ENCODE measurements at regions not wholly inside any gene's neighbourhood (a gene's known extent, or its start where the extent isn't known, plus 50 kb on each side); places are given as distances from the start of the nearest gene placed in this dataset.

DNA sequence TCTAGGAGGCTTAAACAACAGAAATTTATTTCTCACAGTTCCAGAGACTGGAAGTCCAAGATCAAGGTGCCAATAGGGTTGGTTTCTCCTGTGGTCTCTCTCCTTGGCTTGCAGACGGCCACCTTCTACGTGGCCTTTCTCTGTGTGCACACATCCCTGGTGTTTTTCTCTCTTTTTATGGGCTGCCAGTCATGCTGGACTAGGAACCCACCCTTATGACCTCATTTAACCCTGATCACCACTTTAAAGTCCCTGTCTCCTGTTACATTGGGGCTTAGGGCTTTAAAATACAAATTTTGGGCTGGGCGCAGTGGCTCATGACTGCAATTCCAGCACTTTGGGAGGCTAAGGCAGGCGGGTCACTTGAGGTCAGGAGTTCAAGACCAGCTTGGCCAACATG is 157.1 kb downstream of the TLE1 start:
- DNase-seq (ENCODE audit: low read depth in 2 of 2), result no peak

DNA sequence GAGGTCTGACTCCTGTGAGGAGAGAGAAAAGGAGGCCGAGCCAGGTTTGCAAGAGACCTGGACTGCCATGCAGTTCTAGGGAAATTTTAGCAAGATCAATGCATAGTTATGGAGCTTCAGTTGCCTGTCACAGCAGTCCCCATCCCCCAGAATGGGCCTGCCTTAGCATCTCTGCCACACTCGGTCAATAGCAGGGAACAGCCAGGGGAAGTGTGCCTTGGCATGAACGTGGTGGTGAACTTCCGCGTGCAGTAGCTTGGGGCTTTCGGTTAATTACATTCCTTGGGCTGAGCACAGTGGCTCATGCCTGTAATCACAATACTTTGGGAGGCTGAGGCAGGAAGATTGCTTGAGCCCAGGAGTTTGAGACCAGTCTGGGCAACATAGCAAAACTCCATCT is 157.8 kb downstream of the TLE1 start:
- no peak for DNase-seq (ENCODE audit: low read depth in 2 of 2)

DNA sequence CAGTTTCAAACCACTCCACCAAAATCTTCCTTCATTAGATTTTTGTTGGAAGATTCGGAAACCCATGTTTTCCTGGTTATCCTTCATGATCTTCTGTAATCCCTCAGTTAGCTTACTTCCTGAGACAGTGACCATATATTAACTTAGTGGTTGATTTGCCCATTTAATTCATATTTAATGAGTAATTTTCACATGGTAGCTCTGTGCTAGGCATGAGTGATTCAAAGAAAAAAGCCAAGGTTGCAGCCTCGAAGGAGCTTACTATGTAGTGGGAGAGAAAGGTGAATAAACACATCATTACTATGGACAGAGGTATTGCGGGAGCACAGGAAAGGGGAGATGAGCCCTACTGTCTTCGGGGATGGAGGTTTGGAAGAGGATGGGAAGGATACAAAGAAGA is 158.5 kb downstream of the TLE1 start:
- DNase-seq (ENCODE audit: low read depth in 2 of 2), result no peak

DNA sequence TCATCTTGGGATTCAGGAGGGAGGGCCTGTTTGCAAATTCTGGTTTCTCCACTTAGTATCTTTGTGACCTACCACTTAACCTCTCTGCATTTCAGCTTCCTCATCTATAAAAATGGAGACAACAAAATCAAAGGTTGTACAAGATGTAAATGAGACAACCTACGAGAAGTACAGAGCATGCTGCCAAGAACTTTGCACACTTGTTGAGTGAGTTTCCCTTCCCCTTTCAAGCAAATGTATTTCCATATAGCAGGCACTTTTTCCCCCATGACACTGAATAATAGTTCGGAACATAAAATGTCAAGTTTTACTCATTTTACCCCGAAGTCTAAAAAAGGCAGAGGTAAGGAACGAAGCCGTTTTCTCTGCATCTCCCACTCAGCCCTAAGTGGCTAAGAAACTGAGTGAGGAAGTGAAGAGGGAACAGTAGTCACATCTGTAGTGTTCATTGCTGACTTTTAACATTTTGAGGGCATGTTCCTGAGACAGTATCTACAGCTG is 159.0 kb downstream of the TLE1 start:
- no peak for DNase-seq (ENCODE audit: low read depth in 2 of 2)

DNA sequence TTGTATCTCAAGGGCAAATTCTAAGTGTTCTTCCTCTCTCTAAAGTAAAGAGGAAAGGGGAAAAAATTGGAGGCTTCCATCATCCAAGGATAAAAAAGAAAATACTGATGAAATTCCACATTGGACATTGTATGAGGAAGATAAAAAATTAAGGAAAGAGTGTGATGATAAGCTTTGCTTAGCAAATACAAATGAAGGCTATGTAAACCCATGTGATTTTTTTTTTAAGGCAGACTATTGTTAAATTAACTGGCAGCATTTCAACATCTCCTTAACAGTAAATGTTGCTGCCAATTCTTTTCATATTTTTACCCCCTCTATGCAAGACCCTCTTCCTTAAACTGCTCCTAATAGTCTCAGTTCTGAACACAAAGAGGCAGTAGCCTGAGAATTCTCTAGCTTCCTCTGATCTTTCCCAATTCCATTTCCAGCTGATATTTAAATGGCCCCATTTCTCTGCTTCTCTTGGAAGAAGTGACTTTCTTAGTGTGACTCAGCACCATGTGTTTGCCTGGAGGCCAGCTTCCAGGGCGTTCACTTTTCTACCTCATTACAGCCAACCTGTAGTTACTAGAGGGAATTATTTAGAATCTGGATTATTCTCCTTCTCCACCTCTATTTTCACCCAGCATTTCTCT is 159.7 kb downstream of the TLE1 start:
- DNase-seq (ENCODE audit: low read depth in 2 of 2), result no peak

DNA sequence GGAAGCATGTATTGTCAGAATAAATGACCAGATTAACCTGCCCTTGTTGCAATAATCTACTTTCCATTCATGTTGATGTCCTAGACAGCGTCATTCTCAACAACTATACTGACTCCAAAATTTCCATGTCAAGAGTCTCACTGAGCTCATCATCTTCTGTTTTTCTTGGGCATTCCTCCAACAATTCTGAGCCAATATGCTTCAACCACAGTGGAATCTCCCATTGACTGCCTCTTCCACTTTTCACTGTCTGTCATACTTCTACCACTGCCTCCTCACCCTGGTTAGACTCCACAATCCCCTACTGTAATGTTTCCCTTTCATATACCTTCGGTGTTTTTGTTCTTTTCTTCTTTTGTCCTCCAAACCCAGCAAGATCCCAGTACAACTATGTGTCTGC is 162.8 kb downstream of the TLE1 start:
- no peak for DNase-seq (ENCODE audit: low read depth in 2 of 2)

GRCh38 chr9:81522716-81523551 is 166.4 kb downstream of the TLE1 start:
- DNase-seq (ENCODE audit: low read depth in 2 of 2), result no peak

- DNase-seq (ENCODE audit: low read depth in 2 of 2), result no peak
Observed at GRCh38 chr9:81521892-81522291, 167.5 kb downstream of the TLE1 start.

- no peak for DNase-seq (ENCODE audit: low read depth in 2 of 2)
Observed at GRCh38 chr9:81519816-81520495, 169.4 kb downstream of the TLE1 start.

DNA sequence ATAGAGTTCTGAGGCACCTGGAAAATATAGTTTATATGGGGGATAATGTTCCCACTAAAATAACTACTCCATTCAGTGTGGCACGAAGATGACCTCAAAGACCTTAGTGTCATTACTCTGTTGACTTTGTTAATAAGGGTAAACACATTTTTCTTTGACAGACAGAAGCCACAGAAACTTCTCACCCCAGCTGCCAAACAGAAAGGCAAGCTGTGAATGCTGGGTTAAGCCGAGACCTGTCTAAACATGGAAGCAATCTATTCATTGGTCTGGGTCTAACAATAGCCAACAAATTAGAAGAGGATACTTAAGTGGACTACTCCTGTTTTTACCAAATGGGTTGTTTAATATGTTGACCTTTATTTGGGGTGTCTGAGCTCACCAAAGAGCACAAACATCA is 171.4 kb downstream of the TLE1 start:
- no peak for DNase-seq (ENCODE audit: low read depth in 2 of 2)

GRCh38 chr9:81513059-81513458 is 176.3 kb downstream of the TLE1 start:
- no peak for DNase-seq (ENCODE audit: low read depth in 2 of 2)

GRCh38 chr9:81512641-81513040 is 176.7 kb downstream of the TLE1 start:
- no peak for DNase-seq (ENCODE audit: low read depth in 2 of 2)

DNA sequence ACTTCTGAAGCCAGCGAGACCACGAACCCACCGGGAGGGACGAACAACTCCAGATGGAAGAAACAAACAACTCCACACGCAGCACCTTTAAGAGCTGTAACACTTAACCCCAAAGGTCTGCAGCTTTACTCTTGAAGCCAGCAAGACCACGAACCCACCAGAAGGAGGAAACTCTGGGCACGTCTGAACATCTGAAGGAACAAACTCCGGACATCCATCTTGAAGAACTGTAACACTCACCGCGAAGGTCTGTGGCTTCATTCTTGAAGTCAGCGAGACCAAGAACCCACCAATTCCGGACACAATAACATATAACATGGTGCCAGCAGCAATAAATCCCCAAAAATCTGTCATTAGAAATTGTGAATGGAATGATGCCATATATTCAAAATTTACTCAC is 180.9 kb downstream of the TLE1 start:
- DNase-seq (ENCODE audit: low read depth in 2 of 2), result no peak

DNA sequence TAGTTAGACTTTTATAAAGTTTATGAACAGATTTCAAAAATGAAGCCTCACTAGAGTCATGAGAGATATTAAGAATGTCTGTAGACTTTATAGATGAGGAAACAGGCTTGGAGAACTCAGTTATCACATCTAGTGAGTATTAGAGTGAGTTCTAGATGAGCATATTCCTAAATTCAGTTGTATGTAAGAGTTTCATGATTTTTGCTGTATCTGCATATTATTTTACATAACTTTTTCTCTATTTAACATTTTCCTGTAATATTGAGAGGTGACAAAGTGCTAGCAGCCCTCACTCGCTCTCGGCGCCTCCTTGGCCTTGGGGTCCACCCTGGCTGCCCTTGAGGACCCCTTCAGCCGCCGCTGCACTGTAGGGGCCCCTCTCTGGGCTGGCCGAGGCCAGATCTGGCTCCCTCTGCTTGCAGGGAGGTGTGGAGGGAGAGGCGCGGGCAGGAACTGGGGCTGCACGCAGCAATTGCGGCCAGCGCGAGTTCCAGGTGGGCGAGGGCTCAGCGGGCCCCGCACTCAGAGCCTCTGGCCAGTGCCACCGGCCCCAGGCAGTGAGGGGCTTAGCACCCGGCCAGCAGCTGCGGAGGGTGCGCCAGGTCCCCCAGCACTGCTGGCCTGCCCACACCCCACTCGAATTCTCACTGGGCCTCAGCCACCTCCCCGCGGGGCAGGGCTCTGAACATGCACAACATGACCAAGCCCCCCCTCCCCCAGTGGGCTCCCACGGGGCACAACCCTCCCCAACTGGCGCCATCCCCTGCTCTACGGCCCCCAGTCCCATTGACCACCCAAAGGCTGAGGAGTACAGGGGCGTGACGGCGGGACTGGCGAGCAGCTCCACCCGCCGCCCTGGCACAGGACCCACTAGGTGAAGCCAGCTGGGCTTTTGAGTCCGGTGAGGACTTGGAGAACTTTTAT is 182.1 kb downstream of the TLE1 start:
- DNase-seq (ENCODE audit: low read depth in 2 of 2), result no peak

GRCh38 chr9:81499594-81499993 is 189.8 kb downstream of the TLE1 start:
- DNase-seq (ENCODE audit: low read depth in 2 of 2), result no peak

GRCh38 chr9:81499021-81499454 is 190.3 kb downstream of the TLE1 start:
- DNase-seq (ENCODE audit: low read depth in 2 of 2), result no peak

GRCh38 chr9:81498576-81498975 is 190.8 kb downstream of the TLE1 start:
- no peak for DNase-seq (ENCODE audit: low read depth in 2 of 2)

DNA sequence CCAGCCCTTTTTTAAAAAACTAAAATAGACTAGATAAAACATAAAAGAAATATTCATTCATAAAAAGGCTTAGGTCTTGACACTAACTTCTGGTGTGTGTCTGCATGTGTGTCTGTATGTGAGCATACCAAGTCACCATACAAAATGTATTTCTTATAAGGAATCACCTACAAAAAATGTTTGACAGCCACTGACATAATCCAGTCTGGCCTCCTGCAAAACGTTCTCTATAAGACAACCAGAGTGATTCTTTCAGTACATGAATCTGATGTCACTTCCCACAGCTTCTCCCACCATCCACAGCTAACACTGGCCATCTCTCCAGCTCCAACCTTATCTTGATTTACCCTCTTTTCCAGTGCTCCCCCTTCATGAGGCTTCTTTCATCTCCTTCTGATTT is 192.3 kb downstream of the TLE1 start:
- no peak for DNase-seq (ENCODE audit: low read depth in 2 of 2)

- no peak for DNase-seq (ENCODE audit: low read depth in 2 of 2)
Observed at GRCh38 chr9:81492710-81493447, 196.5 kb downstream of the TLE1 start.

DNA sequence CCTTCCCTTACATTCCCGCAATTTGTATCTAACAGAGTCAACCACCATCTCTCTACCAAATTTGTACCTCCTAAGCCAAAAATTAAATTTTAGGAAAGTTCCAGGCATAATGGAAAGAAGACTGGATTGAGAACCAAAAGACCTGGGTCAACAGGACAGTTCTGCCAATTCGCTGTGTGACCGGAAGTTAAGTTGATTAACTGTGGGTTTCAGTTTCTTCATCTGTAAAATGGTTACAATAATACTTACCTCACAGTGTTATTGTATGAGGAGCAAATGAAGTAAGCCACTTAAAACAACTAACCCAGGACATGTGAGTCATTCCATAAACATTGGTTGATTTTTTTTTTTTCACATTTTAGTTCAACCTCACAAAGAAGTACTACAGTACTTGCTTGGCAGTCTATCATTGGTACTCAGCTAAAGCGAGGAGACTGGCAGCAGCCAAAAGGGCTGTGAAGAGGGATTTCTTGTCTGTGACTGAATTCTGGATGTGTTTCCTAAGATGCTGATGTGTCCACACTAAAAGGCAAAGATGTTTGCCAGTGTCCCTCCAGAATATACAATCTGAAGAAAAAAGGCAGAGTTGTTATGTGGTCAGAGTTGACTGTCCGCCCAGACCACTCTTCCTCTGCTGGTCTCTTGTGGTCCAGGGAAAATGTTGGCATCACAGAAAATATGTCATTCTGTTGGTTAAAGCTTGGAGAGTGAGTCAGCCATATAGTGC is 198.6 kb downstream of the TLE1 start:
- no peak for DNase-seq (ENCODE audit: low read depth in 2 of 2)
